IMR-90 (cell line): ENCODE measurements at regions not wholly inside any gene's neighbourhood (a gene's known extent, or its start where the extent isn't known, plus 50 kb on each side); places are given as distances from the start of the nearest gene placed in this dataset.

Source experiments
- ATAC-seq: fragments of 200-7000 bp; cut with Tn5 transposase; 2 replicates; pipeline ENCODE4 v1.9.1; 2020; ENCODE audit warnings: low read depth, mild to moderate bottlenecking, moderate library complexity
- BruUV-seq: library from RNA; stranded (reverse); fragments of 400-500 nt; replicated peaks from 2 replicates; lab custom pipeline; 2021; lab: Mats Ljungman, UMichigan
- CTCF ChIA-PET: fragments of 300-600 bp; formaldehyde crosslinking; extraction: SDS; loops from one replicate; lab custom pipeline; 2021; ENCODE audit warnings: antibody characterized with exemption; lab: Yijun Ruan, JAX
- POLR2A ChIA-PET: fragments of 300-600 bp; sonication (Branson Sonifier 250); formaldehyde crosslinking; loops from one replicate; lab custom pipeline; 2022; ENCODE audit warnings: antibody characterized with exemption; ENCODE audit not compliant: unreplicated experiment; lab: Charles Lee
- DNase-seq: peaks from one replicate; pipeline ENCODE4 v3.0.0; 2013
- H2AFZ ChIP-seq: replicated peaks from 2 replicates; pipeline ENCODE3; 2013; ENCODE audit warnings: low read length, mild to moderate bottlenecking; ENCODE audit not compliant: poor library complexity
- H2AK5ac ChIP-seq: 2 replicates; pipeline ENCODE4 v1.6.1; 2013; ENCODE audit warnings: low read depth, low read length, inconsistent platforms
- H2AK9ac ChIP-seq: replicated peaks from 2 replicates; pipeline ENCODE3; 2013; ENCODE audit warnings: mild to moderate bottlenecking, low read depth, low read length, moderate library complexity; ENCODE audit not compliant: poor library complexity
- H2BK120ac ChIP-seq: 2 replicates; pipeline ENCODE4 v1.6.1; 2013; ENCODE audit warnings: low read depth, low read length, inconsistent platforms
- H2BK15ac ChIP-seq: 3 replicates; pipeline ENCODE4 v1.6.1; 2013; ENCODE audit warnings: low read depth, low read length, inconsistent platforms
- H2BK20ac ChIP-seq: 2 replicates; pipeline ENCODE4 v1.6.1; 2013; ENCODE audit warnings: low read depth, mild to moderate bottlenecking, inconsistent platforms, low read length, moderate library complexity
- H2BK5ac ChIP-seq: 2 replicates; pipeline ENCODE4 v1.6.1; 2013; ENCODE audit warnings: mild to moderate bottlenecking, low read depth, low read length, inconsistent platforms; ENCODE audit not compliant: poor library complexity, severe bottlenecking
- H3K14ac ChIP-seq: replicated peaks from 2 replicates; pipeline ENCODE4 v1.6.1; 2013; ENCODE audit warnings: low read depth, low read length, inconsistent platforms
- H3K18ac ChIP-seq: 2 replicates; pipeline ENCODE4 v1.6.1; 2013; ENCODE audit warnings: low read depth, low read length, control low read depth
- H3K23ac ChIP-seq: 2 replicates; pipeline ENCODE4 v1.6.1; 2013; ENCODE audit warnings: low read depth, low read length, inconsistent platforms
- H3K27ac ChIP-seq: 2 replicates; pipeline ENCODE4 v1.5.1; 2013; ENCODE audit warnings: mild to moderate bottlenecking, control low read depth, low read length; ENCODE audit not compliant: insufficient read depth
- H3K27me3 ChIP-seq: 2 replicates; pipeline ENCODE4 v1.6.1; 2013; ENCODE audit warnings: low read length; ENCODE audit not compliant: control insufficient read depth, insufficient read depth
- H3K36me3 ChIP-seq: 2 replicates; pipeline ENCODE4 v1.6.1; 2013; ENCODE audit warnings: low read length, mixed read lengths; ENCODE audit not compliant: control insufficient read depth, insufficient read depth
- H3K4ac ChIP-seq: 2 replicates; pipeline ENCODE4 v1.6.1; 2013; ENCODE audit warnings: low read depth, low read length, inconsistent platforms
- H3K4me1 ChIP-seq: 2 replicates; pipeline ENCODE4 v1.6.1; 2013; ENCODE audit warnings: low read length, mixed read lengths; ENCODE audit not compliant: control insufficient read depth, insufficient read depth
- H3K4me2 ChIP-seq: 2 replicates; pipeline ENCODE4 v1.6.1; 2013; ENCODE audit warnings: low read depth, mild to moderate bottlenecking, control low read depth, low read length, moderate library complexity
- H3K4me3 ChIP-seq: 2 replicates; pipeline ENCODE4 v1.5.1; 2013; ENCODE audit warnings: low read depth, mild to moderate bottlenecking, control low read depth, low read length, moderate library complexity; ENCODE audit not compliant: insufficient read depth
- H3K56ac ChIP-seq: 2 replicates; pipeline ENCODE4 v1.6.1; 2013; ENCODE audit warnings: low read length, inconsistent platforms; ENCODE audit not compliant: insufficient read depth; ENCODE audit errors: extremely low read depth
- H3K79me1 ChIP-seq, 2 experiments: 2 replicates each; pipeline ENCODE4 v1.6.1; 2013; ENCODE audit warnings: low read length in 2 of 2, inconsistent platforms in 1 of 2, low read depth in 1 of 2
- H3K9ac ChIP-seq: 2 replicates; pipeline ENCODE4 v1.6.1; 2013; ENCODE audit warnings: low read depth, low read length, control low read depth
- H3K9me1 ChIP-seq: 2 replicates; pipeline ENCODE4 v1.6.1; 2013; ENCODE audit warnings: low read length, inconsistent platforms; ENCODE audit not compliant: insufficient read depth
- H3K9me3 ChIP-seq: 2 replicates; pipeline ENCODE4 v1.6.1; 2013; ENCODE audit warnings: low read length; ENCODE audit not compliant: control insufficient read depth, insufficient read depth
- H4K20me1 ChIP-seq: 2 replicates; pipeline ENCODE4 v1.6.1; 2013; ENCODE audit warnings: low read length, inconsistent platforms; ENCODE audit not compliant: insufficient read depth
- H4K5ac ChIP-seq: 2 replicates; pipeline ENCODE4 v1.6.1; 2013; ENCODE audit warnings: mild to moderate bottlenecking, low read depth, low read length, control low read depth
- H4K8ac ChIP-seq, 2 experiments: 2 replicates each; pipeline ENCODE4 v1.6.1; 2013; ENCODE audit warnings: low read depth in 2 of 2, low read length in 2 of 2, control low read depth in 1 of 2, inconsistent platforms in 1 of 2
- H4K91ac ChIP-seq: 2 replicates; pipeline ENCODE4 v1.6.1; 2013; ENCODE audit warnings: low read depth, low read length, inconsistent platforms; ENCODE audit not compliant: insufficient read depth
- CHD1 ChIP-seq: IDR thresholded peaks from 2 replicates; pipeline ENCODE4 v1.6.1; 2012; ENCODE audit warnings: low read depth, low read length, improper control_type of control experiment
- FOS ChIP-seq: fragments of 150-350 bp; IDR thresholded peaks from 2 replicates; pipeline ENCODE4 v1.6.1; 2016; ENCODE audit warnings: low read depth, low read length
- MAFK ChIP-seq: IDR thresholded peaks from 2 replicates; pipeline ENCODE4 v1.6.1; 2012; ENCODE audit warnings: low read depth, low read length, improper control_type of control experiment
- MAZ ChIP-seq: IDR thresholded peaks from 2 replicates; pipeline ENCODE4 v1.6.1; 2012; ENCODE audit warnings: low read depth, mild to moderate bottlenecking, low read length, improper control_type of control experiment, moderate library complexity, borderline replicate concordance
- POLR2A ChIP-seq: IDR thresholded peaks from 2 replicates; pipeline ENCODE4 v1.6.1; 2012; ENCODE audit warnings: mild to moderate bottlenecking, low read depth, low read length
- RCOR1 ChIP-seq: IDR thresholded peaks from 2 replicates; pipeline ENCODE4 v1.6.1; 2012; ENCODE audit warnings: mild to moderate bottlenecking, low read length, improper control_type of control experiment; ENCODE audit not compliant: insufficient replicate concordance
- WGBS, 2 experiments: methylation state at CpG; one replicate each; pipeline versions ENCODE4 v1.1.5 to v1.1.7; 2013; ENCODE audit warnings: missing lambda C conversion rate in 2 of 2; ENCODE audit not compliant: insufficient read length in 1 of 2; ENCODE audit errors: extremely low coverage in 2 of 2; 5-methylcytosine and 5-hydroxymethylcytosine counted together
- dilution Hi-C: fragments of 300-500 bp; cut with HindIII; formaldehyde crosslinking; loops from one replicate; pipeline ENCODE4 v1.14.3; 2018; ENCODE audit warnings: low sequenced_read_pairs; ENCODE audit not compliant: unreplicated experiment
- in situ Hi-C: fragments of 300-500 bp; cut with MboI; formaldehyde crosslinking; loops from 3 replicates; pipeline ENCODE4 v1.14.3; 2019; ENCODE audit warnings: low sequenced_read_pairs, inconsistent platforms, mixed read lengths
- intact Hi-C: fragments of 100-400 bp; cut with micrococcal nuclease; formaldehyde crosslinking; loops from 2 replicates; pipeline ENCODE4 v1.10.0; 2022
- TF ChIP-seq, protein P1 (sequence below): fragments of 150-350 bp; IDR thresholded peaks from 2 replicates; pipeline ENCODE4 v1.6.1; 2017; ENCODE audit warnings: mild to moderate bottlenecking, antibody characterized with exemption, low read length, low read depth
- TF ChIP-seq, protein P2 (sequence below): fragments of 150-350 bp; IDR thresholded peaks from 2 replicates; pipeline ENCODE4 v1.6.1; 2016; ENCODE audit warnings: low read depth, mild to moderate bottlenecking, low read length, moderate library complexity, borderline replicate concordance

DNA sequence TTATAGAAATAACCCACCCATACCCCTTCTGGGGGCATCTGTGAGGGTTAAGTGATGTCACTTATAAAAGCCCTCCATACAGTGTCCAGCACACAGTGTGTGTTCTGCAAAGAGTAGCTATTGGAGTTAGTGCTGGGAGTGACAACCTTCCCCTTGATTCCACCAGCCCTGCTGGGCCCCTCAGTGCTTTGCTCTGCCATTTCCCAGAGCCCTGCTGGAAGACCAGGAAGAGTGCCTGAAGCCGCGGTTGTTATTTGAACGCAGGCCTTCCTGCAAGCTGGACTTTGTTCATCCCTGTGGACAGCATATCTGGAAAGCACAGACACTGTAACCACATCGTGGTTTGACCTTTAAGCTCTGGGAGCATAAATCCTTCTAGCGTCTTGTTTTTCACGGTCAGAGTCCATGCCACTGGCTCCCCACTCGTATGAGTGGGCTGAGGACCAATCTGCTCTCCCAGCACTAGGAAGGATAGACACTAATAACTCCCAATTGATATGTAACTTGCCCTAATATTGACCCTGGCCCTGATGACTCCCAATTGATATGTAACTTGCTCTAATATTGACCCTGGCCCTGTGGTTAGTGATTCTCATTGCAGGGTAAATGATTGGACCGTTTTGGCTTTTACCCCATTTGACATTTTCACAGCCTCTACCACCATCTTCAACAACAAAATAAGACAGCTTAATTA is 297.1 kb upstream of the MAF start:
- Histone ChIP-seq H3K14ac (no peak overlapping the region), H2BK120ac (no peak overlapping the region), H2BK5ac (no peak overlapping the region), H3K4me3 (no peak overlapping the region), H3K9me1 (no peaks in the 10 kb centered on the region), H3K4me2 (no peak overlapping the region), H2AFZ (no peak overlapping the region), H3K9me3 (peaks cover 23% of the 10 kb centered on the region), H2BK20ac (no peak overlapping the region), H3K23ac (no peak overlapping the region), H4K8ac (no peak overlapping the region), H4K5ac (no peak overlapping the region), H4K20me1 (no peaks in the 10 kb centered on the region), H3K27me3 (no peaks in the 10 kb centered on the region), H2AK9ac (no peak overlapping the region), H4K91ac (no peak overlapping the region), H3K79me1 (no peaks in the 10 kb centered on the region), H3K36me3 (no peaks in the 10 kb centered on the region), H3K18ac (no peak overlapping the region), H3K4me1 (no peaks in the 10 kb centered on the region), H2BK15ac (no peak overlapping the region), H3K56ac (no peak overlapping the region), H3K9ac (no peak overlapping the region), H2AK5ac (no peak overlapping the region), H3K27ac (no peak overlapping the region), H3K4ac (no peak overlapping the region)
- no peak for ATAC-seq
- no TSS peak for BruUV-seq
- intact Hi-C loops (no loop called here), in situ Hi-C loops (no loop called here), dilution Hi-C loops (no loop called here)
- 68% methylated on average over 3 of the region's 8 CpGs; no CpG with 5 or more reads in 1 of the 2 experiments for WGBS, 2 experiments
- POLR2A ChIA-PET: no interaction called here
- TF ChIP-seq MAFK (no peak), MAZ (no peak), POLR2A (no peak), FOS (no peak), RCOR1 (no peak), CHD1 (no peak)
- TF ChIP-seq, protein P1, sequence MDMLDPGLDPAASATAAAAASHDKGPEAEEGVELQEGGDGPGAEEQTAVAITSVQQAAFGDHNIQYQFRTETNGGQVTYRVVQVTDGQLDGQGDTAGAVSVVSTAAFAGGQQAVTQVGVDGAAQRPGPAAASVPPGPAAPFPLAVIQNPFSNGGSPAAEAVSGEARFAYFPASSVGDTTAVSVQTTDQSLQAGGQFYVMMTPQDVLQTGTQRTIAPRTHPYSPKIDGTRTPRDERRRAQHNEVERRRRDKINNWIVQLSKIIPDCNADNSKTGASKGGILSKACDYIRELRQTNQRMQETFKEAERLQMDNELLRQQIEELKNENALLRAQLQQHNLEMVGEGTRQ: no peak
- TF ChIP-seq, protein P2, sequence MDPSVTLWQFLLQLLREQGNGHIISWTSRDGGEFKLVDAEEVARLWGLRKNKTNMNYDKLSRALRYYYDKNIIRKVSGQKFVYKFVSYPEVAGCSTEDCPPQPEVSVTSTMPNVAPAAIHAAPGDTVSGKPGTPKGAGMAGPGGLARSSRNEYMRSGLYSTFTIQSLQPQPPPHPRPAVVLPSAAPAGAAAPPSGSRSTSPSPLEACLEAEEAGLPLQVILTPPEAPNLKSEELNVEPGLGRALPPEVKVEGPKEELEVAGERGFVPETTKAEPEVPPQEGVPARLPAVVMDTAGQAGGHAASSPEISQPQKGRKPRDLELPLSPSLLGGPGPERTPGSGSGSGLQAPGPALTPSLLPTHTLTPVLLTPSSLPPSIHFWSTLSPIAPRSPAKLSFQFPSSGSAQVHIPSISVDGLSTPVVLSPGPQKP: no peak
- CTCF ChIA-PET: no interaction called here
- DNase-seq: no peak
